ENCODE measurements at regions not wholly inside any gene's neighbourhood (a gene's known extent, or its start where the extent isn't known, plus 50 kb on each side); places are given as distances from the start of the nearest gene placed in this dataset.

- TF ChIP-seq CTCF (conservative IDR thresholded peaks at IDR 0.05 in 1 of 2, IDR thresholded peaks at IDR 0.05 in 1 of 2; ENCODE audit: extremely low read depth in 1 of 2, insufficient read depth in 1 of 2, low read depth in 1 of 2, low read length in 2 of 2), result no peak
- TF ChIP-seq EZH2 (IDR thresholded peaks at IDR 0.05; ENCODE audit: borderline replicate concordance, low read length), result no peak
These were observed 1372.7 kb downstream of the GATA3 start for GRCh38 chr10:9427209-9427608.

All from mammary epithelial cell (primary cell).